Activated naive CD8-positive, alpha-beta T cell (primary cell): ENCODE measurements at regions not wholly inside any gene's neighbourhood (a gene's known extent, or its start where the extent isn't known, plus 50 kb on each side); places are given as distances from the start of the nearest gene placed in this dataset.

Experiments
- H3K27ac Mint-ChIP-seq: one replicate; pipeline ENCODE4 v1.8.0; 2021; ENCODE audit warnings: mixed read lengths
- H3K27me3 Mint-ChIP-seq: one replicate; pipeline ENCODE4 v1.8.0; 2021; ENCODE audit warnings: mixed read lengths
- H3K36me3 Mint-ChIP-seq: one replicate; pipeline ENCODE4 v1.8.0; 2021; ENCODE audit warnings: mixed read lengths
- H3K4me1 Mint-ChIP-seq: one replicate; pipeline ENCODE4 v1.8.0; 2021; ENCODE audit warnings: low read depth, mixed read lengths
- H3K4me3 Mint-ChIP-seq: one replicate; pipeline ENCODE4 v1.8.0; 2021; ENCODE audit warnings: mild to moderate bottlenecking, mixed read lengths
- H3K9me3 Mint-ChIP-seq: one replicate; pipeline ENCODE4 v1.8.0; 2021; ENCODE audit warnings: low read depth, mixed read lengths

- H3K27me3 Mint-ChIP-seq = peaks cover 2% of the 10 kb centered on the region
- H3K9me3 Mint-ChIP-seq = no peaks in the 10 kb centered on the region
- peak overlapping the region; percentile 49 for H3K4me3 Mint-ChIP-seq
- peaks cover 11% of the 10 kb centered on the region for H3K4me1 Mint-ChIP-seq
- no peak overlapping the region for H3K27ac Mint-ChIP-seq
- no peaks in the 10 kb centered on the region for H3K36me3 Mint-ChIP-seq
Observed at GRCh38 chr10:129140921-129141885, 325.8 kb upstream of the MGMT start.

- Mint-ChIP-seq H3K27ac (no peak overlapping the region), H3K4me1 (no peaks in the 10 kb centered on the region), H3K9me3 (peaks cover 7% of the 10 kb centered on the region), H3K4me3 (no peak overlapping the region), H3K36me3 (peaks cover 4% of the 10 kb centered on the region), H3K27me3 (peaks cover 5% of the 10 kb centered on the region)
Observed at GRCh38 chr10:129151281-129151680, 315.8 kb upstream of the MGMT start.

GRCh38 chr10:129156406-129156805 lies 310.6 kb upstream of the MGMT start:
- peaks cover 5% of the 10 kb centered on the region for H3K27me3 Mint-ChIP-seq
- H3K4me3 Mint-ChIP-seq = no peak overlapping the region
- H3K27ac Mint-ChIP-seq = no peak overlapping the region
- H3K36me3 Mint-ChIP-seq = peaks cover 4% of the 10 kb centered on the region
- H3K4me1 Mint-ChIP-seq = peaks cover 6% of the 10 kb centered on the region
- peaks cover 7% of the 10 kb centered on the region for H3K9me3 Mint-ChIP-seq

DNA sequence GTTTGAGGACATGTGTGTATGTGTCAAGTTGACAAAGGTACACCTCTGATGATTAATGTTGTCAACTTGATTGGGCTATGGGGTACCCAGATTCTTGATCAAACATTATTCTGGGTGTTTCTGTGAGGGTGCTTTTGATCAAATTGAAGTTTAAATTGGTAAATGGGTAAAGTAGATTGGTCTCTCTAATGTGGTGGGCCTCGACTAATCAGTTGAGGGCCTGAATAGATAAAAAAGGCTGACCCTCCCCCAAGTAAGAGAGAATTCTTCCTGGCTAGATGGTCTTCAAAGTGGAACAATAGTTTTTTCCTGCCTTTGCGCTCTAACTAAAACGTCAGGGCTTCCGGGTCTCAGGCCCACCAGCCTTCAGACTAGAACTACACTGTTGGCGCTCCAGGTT lies 309.9 kb upstream of the MGMT start:
- Mint-ChIP-seq H3K4me3 (no peak overlapping the region), H3K9me3 (peaks cover 7% of the 10 kb centered on the region), H3K4me1 (peaks cover 7% of the 10 kb centered on the region), H3K27me3 (peaks cover 5% of the 10 kb centered on the region), H3K36me3 (peaks cover 4% of the 10 kb centered on the region), H3K27ac (no peak overlapping the region)

- Mint-ChIP-seq H3K27ac (no peak overlapping the region), H3K4me3 (no peak overlapping the region), H3K36me3 (no peaks in the 10 kb centered on the region), H3K9me3 (no peaks in the 10 kb centered on the region), H3K27me3 (peaks cover 5% of the 10 kb centered on the region), H3K4me1 (peaks cover 7% of the 10 kb centered on the region)
Observed at GRCh38 chr10:129161150-129161549, 305.9 kb upstream of the MGMT start.

GRCh38 chr10:129163531-129163930 lies 303.5 kb upstream of the MGMT start:
- no peaks in the 10 kb centered on the region for H3K36me3 Mint-ChIP-seq

DNA sequence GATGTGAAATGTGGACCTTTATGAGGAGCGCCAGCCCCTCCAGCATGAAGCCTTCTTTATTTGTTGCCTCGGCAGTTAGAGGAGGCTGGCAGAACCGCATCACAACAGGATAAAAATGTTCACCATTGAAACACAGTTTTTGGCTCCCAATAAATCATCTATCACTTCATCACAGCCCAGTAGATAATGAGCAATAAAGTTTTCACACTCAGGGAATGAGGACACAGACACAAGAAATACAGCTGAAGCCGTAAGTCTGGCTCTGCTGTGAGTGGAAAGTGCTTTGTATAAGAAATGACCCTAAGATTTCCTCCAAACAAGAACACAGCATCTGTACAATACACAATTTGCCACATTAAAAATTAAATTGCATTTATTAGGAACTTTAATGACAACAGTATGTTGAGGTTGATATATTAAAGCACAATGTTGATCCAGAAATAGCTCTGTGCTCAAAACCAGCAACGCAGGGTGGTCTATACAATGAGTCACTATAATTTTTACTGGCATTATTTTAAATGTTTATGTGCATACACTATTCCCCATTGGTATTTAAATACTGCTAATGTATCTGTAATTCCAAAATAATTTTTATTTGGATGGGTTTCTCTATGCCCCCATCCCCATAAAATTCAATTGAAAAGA lies 301.8 kb upstream of the MGMT start:
- Mint-ChIP-seq H3K4me1 (peaks cover 7% of the 10 kb centered on the region), H3K27me3 (no peaks in the 10 kb centered on the region), H3K9me3 (no peaks in the 10 kb centered on the region), H3K4me3 (no peak overlapping the region), H3K36me3 (no peaks in the 10 kb centered on the region), H3K27ac (no peak overlapping the region)

More at GRCh38 chr10:129163531-129163930, 303.5 kb upstream of the MGMT start:
- peaks cover 7% of the 10 kb centered on the region for H3K4me1 Mint-ChIP-seq
- H3K27ac Mint-ChIP-seq = no peak overlapping the region
- H3K9me3 Mint-ChIP-seq = no peaks in the 10 kb centered on the region
- peaks cover 2% of the 10 kb centered on the region for H3K27me3 Mint-ChIP-seq
- H3K4me3 Mint-ChIP-seq = no peak overlapping the region

GRCh38 chr10:129165770-129166169 lies 301.3 kb upstream of the MGMT start:
- Mint-ChIP-seq H3K4me3 (no peak overlapping the region), H3K4me1 (peaks cover 8% of the 10 kb centered on the region), H3K9me3 (no peaks in the 10 kb centered on the region), H3K27ac (no peak overlapping the region), H3K36me3 (no peaks in the 10 kb centered on the region), H3K27me3 (no peaks in the 10 kb centered on the region)

DNA sequence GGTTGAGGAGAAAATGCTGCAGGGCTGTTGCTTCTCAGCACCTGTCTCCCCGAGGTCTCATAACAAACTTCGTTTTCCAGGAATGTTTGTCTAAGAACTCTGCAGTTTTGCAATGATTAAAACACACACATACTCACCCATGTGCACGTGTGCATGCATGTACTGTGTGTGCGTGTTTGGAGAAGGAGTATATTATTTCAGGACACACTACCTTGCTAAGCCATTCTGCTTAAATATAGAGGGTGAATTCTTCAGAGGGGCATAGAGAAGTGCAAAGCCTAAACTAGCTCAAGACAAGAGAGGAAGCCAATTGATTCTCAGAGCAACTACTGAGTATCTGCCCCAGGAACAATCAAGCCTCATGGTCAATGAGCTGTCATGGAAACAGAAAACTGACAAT lies 298.4 kb upstream of the MGMT start:
- Mint-ChIP-seq H3K36me3 (no peaks in the 10 kb centered on the region), H3K27ac (no peak overlapping the region), H3K27me3 (no peaks in the 10 kb centered on the region), H3K4me1 (peaks cover 4% of the 10 kb centered on the region), H3K4me3 (no peak overlapping the region), H3K9me3 (no peaks in the 10 kb centered on the region)

DNA sequence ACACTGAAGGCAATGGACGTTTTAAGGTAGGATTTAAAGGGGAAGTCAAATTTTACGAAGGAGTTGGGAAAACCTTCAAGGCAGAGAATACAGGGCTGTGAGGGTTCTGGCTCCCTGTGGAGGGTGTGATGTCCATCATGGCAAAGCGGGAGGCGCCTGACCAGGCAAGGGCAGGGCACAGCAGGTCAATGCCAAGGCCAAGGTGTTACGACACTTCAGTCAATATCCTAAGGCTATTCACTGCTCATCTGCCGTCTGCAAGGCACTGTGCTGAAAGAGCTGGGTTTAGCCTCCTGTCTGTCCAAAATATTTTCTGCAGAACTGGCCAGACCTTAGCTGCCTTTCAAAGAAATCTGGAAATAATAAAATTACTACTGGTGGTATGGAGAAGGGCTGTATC lies 297.9 kb upstream of the MGMT start:
- H3K36me3 Mint-ChIP-seq = no peaks in the 10 kb centered on the region
- H3K9me3 Mint-ChIP-seq = no peaks in the 10 kb centered on the region
- no peaks in the 10 kb centered on the region for H3K27me3 Mint-ChIP-seq
- H3K27ac Mint-ChIP-seq = no peak overlapping the region
- H3K4me3 Mint-ChIP-seq = no peak overlapping the region
- peaks cover 4% of the 10 kb centered on the region for H3K4me1 Mint-ChIP-seq

GRCh38 chr10:129170812-129171211 lies 296.2 kb upstream of the MGMT start:
- Mint-ChIP-seq H3K9me3 (no peaks in the 10 kb centered on the region), H3K27ac (no peak overlapping the region), H3K27me3 (no peaks in the 10 kb centered on the region), H3K4me1 (peaks cover 4% of the 10 kb centered on the region), H3K4me3 (no peak overlapping the region), H3K36me3 (no peaks in the 10 kb centered on the region)

DNA sequence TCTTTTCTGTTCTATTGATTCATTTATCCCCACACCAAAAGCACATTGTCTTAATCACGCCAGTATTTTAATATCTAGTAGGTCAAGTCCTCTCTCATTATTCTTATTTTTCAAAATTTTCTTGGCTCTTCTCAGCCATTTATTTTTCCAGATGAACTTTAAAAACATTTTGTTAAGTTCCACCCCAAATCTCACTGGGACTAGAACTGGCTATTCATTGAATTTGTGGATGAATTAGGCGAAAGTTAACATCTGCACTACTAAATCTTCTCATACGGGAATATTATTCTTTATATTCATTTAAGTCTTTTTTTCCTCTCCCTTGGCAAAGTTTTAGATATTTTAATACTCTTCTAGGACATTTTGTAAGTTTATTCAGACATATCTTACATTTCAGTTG lies 295.2 kb upstream of the MGMT start:
- H3K36me3 Mint-ChIP-seq = no peaks in the 10 kb centered on the region
- H3K4me3 Mint-ChIP-seq = no peak overlapping the region
- no peak overlapping the region for H3K27ac Mint-ChIP-seq
- H3K27me3 Mint-ChIP-seq = no peaks in the 10 kb centered on the region
- no peaks in the 10 kb centered on the region for H3K9me3 Mint-ChIP-seq
- peaks cover 4% of the 10 kb centered on the region for H3K4me1 Mint-ChIP-seq

DNA sequence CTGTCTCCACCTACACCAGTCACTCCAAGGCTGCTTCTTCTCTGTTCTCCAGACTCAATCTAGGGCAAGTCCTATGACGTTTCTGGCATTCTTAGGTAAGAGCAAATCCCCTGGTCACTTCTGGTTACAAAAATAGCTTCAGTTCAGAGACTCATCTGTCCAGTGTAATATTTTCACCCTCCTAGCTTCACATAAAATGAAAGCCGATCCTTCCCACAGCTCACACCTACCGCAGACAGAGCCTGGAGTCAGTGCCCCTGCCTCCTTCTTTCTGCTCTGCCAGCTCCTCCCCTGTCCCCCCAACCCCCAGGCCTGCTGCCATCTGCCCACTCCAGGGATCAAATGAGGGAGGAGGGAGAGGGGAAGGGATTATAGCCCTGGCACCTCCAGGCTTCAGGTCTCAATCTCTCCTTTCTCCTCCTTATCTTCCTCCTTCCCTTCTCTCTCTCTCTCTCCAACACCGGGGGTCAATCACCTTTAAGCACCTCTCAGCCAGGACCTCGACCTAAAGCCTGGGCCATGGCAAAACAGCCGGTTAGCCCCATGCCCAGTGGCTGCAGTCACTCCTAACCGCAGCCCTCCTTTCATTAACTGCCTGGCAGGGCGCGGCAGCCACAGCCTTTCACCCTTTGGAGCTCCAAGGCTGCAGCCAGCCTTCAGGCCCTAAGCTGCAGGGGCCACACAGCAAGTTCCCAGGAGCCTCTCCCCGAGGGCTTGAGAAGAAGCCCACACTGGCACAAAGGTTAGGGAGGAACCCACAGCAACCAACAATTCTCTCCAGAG lies 292.6 kb upstream of the MGMT start:
- Mint-ChIP-seq H3K4me1 (peaks cover 4% of the 10 kb centered on the region), H3K9me3 (no peaks in the 10 kb centered on the region), H3K27me3 (no peaks in the 10 kb centered on the region), H3K4me3 (no peak overlapping the region), H3K36me3 (no peaks in the 10 kb centered on the region), H3K27ac (no peak overlapping the region)

GRCh38 chr10:129179245-129179971 lies 287.6 kb upstream of the MGMT start:
- Mint-ChIP-seq H3K4me3 (no peak overlapping the region), H3K27me3 (no peaks in the 10 kb centered on the region), H3K27ac (no peak overlapping the region), H3K9me3 (no peaks in the 10 kb centered on the region), H3K4me1 (no peaks in the 10 kb centered on the region), H3K36me3 (no peaks in the 10 kb centered on the region)
